ENCODE measurements at regions not wholly inside any gene's neighbourhood (a gene's known extent, or its start where the extent isn't known, plus 50 kb on each side); places are given as distances from the start of the nearest gene placed in this dataset.

DNA sequence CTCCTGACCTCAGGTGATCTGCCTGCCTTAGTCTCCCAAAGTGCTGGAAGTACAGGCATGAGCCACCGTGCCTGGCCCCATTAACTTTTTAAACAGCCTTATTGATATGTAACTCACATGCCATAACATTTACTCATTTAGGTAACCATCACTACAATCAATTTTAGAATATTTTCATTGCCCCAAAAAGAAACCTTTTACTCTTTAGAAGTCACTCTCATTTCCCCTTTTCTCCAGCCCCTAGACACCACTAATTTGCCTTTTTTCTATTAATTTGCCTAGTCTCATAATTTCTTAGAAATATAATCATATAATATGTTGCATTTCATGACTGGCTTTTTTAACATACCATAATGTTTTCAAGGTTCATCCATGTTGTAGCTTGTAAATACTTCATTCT lies 57.2 kb upstream of the TACR1 start:
- Mint-ChIP-seq H3K4me1 (ENCODE audit: low read depth) (no peaks in the 10 kb centered on the region), H3K4me3 (no peak overlapping the region), H3K27me3 (no peaks in the 10 kb centered on the region), H3K27ac (no peak overlapping the region), H3K36me3 (peaks cover 9% of the 10 kb centered on the region), H3K9me3 (ENCODE audit: low read depth) (peaks cover 35% of the 10 kb centered on the region)

- no peak overlapping the region for H3K27ac Mint-ChIP-seq
- H3K27me3 Mint-ChIP-seq = no peaks in the 10 kb centered on the region
- H3K36me3 Mint-ChIP-seq = peaks cover 11% of the 10 kb centered on the region
- no peak overlapping the region for H3K4me3 Mint-ChIP-seq
- H3K9me3 Mint-ChIP-seq (ENCODE audit: low read depth) = peaks cover 37% of the 10 kb centered on the region
- no peaks in the 10 kb centered on the region for H3K4me1 Mint-ChIP-seq (ENCODE audit: low read depth)
These were observed 54.2 kb upstream of the TACR1 start for GRCh38 chr2:75253526-75253925.

DNA sequence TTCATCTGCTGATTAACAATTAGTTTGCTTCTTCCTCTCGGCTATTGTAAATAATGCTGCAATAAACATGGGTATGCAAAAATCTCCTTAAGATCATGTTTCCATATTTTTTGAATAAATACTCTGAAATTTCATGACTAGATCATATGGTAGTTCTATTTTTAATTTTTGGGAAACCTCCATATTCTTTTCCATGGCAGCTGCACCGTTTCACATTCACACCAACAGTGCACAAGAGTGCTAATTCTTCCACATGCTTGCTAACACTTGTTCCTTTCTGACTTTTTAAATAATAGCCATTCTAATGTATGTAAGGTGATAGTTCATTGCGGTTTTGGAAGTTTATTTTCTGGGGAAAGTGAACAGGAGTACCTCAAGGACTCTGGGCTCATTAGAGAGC lies 52.6 kb upstream of the TACR1 start:
- Mint-ChIP-seq H3K4me1 (ENCODE audit: low read depth) (no peaks in the 10 kb centered on the region), H3K36me3 (peaks cover 11% of the 10 kb centered on the region), H3K4me3 (no peak overlapping the region), H3K9me3 (ENCODE audit: low read depth) (peaks cover 30% of the 10 kb centered on the region), H3K27me3 (no peaks in the 10 kb centered on the region), H3K27ac (no peak overlapping the region)

All from activated naive CD8-positive, alpha-beta T cell (primary cell).